GM18507 (cell line): ENCODE measurements at regions not wholly inside any gene's neighbourhood (a gene's known extent, or its start where the extent isn't known, plus 50 kb on each side); places are given as distances from the start of the nearest gene placed in this dataset.
A peak's percentile ranks its signal among the peaks of the same experiment; 100 is the strongest.

ENCODE experiments used
- DNase-seq: peaks from one replicate; pipeline ENCODE4 v3.0.0; 2011; ENCODE audit warnings: low read depth; ENCODE audit not compliant: insufficient read length; ENCODE audit errors: extremely low spot score
- FAIRE-seq: peaks from 2 replicates; lab custom pipeline; 2011; peaks lifted over from hg19 to GRCh38; lab: Jason Lieb, UNC

DNA sequence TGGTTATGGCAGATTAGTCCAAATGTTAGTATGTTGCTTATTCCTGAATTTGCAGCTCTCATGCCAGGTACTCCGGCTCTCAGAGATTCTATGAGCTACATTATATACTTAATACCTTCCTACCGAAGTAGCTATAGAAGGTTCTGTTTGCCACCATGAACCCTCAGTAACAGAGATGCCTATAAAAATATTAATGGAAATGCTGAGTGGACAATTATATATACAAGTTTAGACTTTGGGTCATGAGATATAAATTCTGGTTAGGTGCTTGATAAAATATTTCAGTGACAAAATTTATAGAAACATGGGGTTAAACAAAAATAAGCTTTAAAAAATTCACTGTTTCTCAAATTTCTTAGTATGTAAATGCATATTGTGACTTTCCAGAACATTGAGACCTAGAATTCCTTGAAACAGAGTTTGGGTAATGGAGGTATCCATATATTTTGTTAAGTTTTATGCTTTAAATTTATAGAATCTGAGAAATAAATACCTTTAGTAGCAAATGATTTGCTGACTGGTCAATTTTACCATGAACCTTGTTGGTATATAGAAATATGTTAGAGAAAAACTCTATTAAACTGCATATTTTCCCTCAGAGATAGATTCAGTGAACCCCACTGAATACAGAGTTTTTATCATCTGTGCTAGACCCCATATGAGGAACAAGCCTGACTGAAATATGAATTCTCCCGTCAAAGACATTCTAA is 533.5 kb downstream of the SH2D4B start:
- no peak for FAIRE-seq
- no peak for DNase-seq

DNA sequence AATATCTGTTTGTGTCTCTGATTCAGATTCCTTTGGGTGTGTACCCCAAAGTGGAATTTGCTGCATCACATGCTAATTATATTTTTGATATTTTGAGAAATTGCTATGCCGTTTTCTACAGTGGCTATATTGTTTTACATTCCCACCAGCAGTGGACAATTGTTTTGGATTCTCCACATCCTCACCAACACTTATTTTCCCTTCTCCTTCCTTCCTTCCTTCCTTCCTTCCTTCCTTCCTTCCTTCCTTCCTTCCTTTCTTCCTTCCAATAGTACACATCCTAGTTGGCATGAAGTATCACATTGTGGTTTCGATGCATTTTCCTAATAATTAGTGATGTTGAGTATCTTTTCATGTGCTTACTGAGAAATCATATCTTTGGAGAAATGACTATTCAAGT is 535.5 kb downstream of the SH2D4B start:
- FAIRE-seq = no peak
- no peak for DNase-seq

DNA sequence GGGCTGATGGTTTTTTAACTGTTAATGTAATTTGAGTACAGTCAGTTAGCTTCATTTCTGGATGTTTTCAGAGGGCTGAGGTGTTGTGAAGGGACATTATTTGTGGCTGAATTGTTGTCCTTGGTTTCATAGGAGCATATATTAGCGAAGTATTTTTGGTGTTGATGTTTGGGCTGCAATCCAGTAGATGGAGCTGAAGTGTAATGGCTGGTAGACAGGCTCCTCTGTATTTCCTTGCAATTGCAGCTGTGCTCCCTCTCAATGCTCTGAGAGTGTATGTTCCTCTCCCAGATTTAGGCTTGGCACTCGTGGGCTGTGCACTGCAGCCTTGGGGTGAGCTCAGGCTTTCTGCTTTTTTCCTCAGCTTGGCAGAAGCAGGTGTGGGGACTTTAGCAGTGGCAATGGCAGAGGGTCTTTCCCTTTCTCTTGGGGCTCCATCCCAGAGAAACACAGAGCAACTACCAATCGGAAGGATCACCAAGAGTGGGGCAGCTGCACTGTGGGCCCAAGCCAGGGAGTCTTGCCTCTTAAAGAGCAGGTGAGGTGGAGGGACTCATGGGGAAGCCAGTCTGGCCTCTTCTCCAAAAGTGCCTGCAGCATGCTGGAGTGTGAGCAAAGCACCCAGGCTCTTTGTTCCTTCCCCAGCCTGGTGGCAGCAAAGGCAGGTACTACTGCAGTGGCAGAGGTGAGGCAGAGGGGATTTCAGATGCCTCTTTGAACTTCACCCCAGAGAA is 544.4 kb downstream of the SH2D4B start:
- DNase-seq (no peak), FAIRE-seq (peak; percentile 56)

DNA sequence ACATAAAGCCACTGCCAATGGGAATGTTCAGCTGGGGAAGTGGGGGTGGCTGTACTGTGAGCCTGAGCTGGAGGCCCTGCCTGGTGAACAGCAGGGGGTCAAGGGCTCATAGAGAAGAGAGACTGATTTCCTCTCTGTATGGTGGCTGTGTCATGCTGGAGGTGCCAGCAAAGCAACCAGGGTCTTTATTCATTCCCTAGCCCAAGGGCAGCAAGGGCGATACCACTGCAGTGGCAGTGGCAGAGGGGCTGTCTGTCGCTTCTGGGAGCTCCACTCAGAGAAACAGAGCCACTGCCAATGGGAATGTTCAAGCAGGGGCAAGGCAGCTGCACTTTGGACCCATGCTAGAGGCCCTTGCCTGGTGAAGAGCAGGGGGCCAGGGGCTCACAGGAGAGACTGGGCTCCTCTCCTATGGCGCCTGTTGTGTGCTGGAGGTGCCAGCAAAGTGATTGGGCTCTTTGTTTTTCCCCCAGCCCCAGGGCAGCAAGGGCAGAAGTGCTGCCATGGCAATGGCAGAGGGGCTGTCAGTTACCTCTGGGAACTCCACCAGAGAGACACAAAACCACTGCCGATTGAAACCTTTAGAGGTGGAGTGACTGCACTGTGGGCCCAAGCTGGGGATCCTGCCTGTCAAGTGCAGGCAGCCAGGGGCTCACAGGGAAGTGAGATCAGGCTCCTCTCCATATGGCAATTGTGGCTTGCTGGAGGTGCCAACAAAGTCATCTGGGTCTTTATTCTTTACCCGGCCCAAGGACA is 545.1 kb downstream of the SH2D4B start:
- DNase-seq (no peak), FAIRE-seq (no peak)

DNA sequence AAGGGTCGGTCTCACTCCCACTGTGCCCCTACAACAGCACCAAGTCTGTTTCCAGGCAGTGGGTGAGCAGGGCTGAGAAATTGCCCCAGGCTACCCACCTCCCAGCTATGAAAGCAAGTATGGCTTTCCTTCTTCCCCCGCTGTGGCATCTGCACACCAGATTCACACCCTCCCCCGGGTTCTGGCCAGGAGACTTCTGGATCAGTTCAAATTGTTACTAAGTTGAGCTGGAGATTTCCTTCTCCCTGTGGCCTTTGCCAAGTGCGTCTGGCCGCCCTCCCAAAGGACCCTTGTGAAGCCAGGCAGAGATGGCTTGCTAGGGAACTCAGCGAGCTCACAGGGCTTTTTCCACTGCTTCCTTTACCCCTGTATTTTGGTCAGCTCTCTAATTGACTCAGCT is 555.4 kb downstream of the SH2D4B start:
- DNase-seq (no peak), FAIRE-seq (no peak)

DNA sequence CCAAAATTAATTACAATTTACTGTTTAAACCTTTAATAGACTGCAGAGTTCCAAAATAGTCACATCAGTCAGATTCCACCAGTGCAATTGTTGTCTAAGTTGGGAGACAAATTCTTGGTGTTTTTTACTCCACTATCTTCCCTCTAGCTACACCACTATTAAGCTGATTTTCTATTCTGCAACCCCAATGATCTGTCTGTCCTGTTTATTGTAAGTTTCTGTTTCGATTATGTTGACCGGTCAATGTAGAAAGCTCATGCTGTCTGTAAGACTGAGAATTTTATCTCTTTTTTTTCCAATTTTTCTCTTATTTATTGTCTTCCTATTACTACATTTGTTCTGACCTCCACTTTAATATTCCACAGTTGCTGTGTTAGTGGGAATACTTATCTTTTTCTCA is 557.5 kb downstream of the SH2D4B start:
- no peak for FAIRE-seq

DNA sequence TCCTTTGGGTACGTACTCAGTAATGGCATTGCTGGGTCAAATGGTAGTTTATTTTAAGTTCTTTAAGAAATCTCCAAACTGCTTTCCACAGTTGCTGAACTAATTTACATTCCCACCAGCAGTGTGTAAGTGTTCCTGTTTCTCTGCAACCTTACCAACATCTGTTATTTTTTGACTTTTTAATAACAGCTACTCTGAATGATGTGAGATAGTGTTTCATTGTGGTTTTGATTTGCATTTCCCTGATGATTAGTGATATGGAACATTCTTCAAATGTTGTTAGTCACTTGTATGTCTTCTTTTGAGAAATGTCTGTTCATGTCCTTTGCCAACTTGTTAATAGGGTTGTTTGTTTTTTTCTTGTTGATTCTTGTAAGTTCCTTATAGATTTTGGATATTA is 558.9 kb downstream of the SH2D4B start:
- FAIRE-seq = no peak
- DNase-seq = no peak

More for the DNA sequence above, 557.5 kb downstream of the SH2D4B start:
- DNase-seq = no peak

DNA sequence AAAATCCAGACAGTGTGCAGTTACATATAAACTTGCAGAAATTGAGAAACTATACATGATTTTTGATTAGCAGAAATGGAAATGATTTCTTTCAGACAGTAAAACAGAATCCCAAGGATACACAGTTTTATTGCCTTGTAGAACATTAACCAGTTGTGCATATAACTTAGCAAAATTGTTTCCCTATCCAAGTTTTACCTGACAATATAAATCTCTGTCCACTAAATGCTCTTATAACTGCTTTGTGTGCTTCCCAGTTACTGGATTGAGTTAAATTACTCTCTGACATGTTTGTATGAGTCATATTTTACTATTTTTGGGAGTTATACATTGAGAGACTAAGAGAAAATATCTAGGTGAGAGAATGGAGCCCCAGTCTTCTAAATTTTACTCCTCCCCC is 563.4 kb downstream of the SH2D4B start:
- no peak for DNase-seq
- FAIRE-seq = no peak

DNA sequence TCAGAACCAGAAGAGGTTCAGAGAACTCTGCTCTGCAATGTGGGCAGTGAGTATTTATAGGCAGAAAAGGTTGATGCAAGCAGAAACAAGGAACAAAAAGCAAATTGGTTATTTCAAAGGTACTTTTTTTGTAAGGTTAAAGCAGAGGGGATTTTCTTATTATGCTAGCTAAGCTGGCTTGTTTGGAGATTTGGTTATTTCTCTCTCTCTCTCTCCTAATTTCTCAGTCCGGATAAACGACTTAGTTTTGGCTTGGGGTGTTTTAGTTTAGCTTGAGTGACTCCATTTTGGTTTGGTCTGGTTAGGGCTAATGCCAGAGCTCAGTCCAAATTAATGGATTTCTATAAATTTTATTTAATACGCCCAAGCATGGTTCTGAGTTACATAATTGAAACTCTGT is 566.8 kb downstream of the SH2D4B start:
- FAIRE-seq = no peak
- DNase-seq = no peak

DNA sequence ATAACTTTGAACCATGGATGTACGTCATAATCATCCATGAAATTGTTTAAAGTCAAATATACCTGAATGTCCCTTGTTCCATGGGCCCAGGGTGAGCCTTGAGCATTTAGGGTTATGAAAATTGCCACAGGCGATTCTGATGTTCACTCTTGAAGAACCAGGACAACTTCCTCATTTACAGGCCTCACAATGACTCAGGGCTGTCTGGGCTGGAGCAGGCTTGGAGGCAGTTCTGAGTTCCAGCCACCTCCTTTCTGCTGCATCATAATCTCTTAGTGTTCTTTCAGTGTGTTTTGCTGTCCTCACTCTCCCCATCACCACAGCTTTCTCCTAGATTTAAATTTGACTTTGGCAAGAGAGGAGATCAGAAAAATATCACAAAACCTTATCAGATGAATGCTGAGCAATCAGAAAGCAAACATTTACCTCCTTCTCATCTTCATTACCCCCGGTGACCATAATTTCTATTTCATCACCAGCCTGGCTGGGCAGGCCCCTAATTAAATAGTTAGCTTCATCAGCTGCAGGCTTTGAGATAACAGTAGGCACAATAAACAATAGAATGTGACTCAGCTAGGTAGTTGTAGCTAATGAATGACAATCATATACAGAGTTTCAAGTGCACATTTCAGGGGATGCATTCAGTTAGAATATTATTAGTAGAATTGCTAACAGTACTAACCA is 571.0 kb downstream of the SH2D4B start:
- peak; percentile 56 for FAIRE-seq

DNA sequence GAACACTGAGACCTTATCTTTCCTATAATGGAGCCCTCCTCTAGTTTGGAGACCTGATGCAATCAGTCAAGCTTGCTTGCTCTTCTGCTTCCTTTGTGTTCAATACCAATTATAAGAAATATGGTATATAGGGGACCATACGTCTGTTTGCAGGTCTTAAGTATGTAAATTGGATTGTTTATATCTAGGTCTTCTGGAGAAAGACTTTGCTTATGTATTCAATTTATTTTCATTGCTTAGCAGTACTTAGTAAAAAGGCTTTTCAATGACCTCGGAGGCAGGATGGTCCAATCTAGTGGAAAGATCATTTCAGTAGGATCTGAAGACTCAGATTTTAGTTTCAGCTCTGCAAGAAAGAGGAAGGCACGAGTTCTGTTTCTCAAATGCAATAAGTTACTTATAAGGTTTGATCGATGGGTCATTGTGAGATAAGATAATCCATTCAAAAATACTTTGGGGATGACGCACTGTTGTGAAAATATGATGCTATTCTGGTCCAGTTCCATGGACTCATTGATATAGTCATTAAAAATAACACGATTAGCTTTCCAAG is 571.6 kb downstream of the SH2D4B start:
- DNase-seq = no peak
- no peak for FAIRE-seq

More for the DNA sequence above, 571.0 kb downstream of the SH2D4B start:
- peak; percentile 2 for DNase-seq

DNA sequence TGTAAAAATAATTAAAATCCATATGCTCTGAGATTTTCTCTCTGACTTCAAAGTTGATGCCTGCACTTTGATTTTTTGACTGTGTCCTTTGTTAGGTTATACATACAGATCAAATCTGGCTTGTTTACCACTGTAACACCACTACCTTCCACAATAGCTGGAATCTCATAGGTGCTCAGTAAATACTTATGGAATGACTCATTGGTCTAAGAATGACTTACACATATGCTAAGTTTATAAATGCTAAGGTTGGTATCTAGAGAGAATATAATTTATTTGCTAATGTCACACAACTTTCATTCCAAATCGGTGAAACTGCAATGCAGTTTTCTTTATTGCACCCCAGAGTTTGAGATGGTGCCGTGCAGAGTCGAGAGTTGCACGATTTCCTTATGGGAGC is 578.5 kb downstream of the SH2D4B start:
- DNase-seq (no peak), FAIRE-seq (no peak)

DNA sequence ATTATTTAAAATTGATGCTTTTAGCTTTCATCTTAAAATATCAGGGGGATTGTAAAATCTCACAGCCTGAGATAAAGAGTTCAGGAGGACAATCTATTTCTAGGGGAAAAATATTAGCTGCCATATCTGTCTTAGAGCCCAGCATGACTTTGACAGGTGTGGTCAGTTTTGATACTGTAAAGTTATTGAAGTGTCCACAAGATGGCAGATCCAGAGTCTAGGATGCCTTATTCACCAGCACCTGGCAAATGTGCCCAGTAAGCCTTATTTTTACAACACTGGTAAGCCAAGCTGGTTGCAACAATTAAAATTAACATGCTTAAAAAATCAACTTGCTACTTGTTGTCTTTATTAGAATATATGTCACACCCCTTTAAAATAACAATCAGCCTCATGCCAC is 579.3 kb downstream of the SH2D4B start:
- DNase-seq (no peak), FAIRE-seq (no peak)

DNA sequence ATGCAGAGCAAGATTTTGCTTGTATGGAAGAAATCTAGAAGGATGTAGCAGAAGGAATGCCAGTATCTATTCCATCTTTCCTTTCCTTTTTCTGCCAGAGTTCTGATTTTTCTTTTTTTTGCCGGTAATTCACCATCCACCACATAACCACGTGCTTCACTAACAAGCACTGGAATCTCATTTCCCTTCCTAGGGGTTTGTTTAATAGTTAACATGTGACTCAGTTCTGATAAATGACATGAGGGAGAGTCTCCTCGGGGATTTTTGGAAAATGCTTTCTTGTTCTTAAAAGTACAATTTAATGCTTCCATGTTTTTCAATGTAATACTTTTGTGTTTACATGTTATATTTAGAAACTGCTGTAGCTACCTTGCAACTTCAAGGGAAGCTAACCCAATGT is 590.2 kb downstream of the SH2D4B start:
- DNase-seq = no peak
- FAIRE-seq = no peak

DNA sequence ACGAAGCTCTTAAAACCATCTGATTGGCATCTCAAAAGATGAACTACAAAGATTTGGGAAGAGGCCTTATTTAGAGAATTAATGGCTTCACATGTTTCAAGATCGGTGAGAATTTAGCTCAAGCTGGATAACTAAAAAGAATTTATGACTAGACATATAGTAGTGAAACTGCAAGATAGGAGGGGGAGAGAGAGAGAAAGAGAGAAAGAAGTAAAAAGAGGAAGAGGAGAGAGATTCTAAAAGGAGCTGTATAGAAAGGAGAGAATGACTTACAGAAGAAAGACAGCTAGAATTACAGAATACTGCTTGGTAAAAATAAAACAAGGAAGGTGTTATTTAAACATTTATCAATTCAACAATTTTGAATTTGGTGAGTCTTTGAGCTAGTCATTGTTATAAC is 592.3 kb downstream of the SH2D4B start:
- DNase-seq (no peak), FAIRE-seq (no peak)

DNA sequence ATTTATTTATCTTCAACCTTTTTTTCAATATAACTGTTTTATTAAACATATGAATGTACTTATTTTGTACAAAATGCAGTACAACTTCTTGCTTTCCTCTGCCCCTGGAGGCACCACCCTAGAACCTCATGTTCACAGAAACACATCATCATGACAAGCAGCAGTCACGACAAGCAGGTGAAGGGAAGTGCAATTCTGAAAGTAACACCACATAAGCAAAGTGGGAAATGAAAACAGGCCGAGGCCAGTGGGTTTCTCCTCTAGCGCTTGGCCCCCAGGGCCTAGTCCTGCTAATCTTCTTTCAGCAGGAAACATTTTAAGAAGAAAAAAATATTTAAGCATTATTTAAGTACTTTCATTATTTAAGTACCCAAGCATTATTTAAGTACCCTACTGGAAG is 598.1 kb downstream of the SH2D4B start:
- FAIRE-seq (peak; percentile 58), DNase-seq (peak; percentile 4)

DNA sequence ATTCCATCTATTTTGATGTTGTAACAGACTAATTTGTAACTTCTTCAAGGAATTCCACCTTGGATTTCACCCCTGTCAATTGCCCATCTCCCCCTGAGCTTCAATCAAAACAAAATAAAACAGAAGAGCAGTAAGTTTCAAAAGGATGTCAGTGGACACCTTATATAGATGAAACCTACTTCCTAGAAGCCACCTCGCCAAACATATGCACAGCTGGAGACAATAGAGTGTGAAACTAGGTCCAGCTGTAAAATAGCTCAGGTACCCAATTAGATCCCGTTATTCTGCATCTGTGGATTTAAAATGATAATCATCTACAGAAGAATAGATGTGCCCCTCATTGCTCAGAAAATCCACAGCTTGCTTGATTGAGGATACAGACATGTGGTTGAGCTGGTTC is 598.6 kb downstream of the SH2D4B start:
- no peak for DNase-seq
- no peak for FAIRE-seq

DNA sequence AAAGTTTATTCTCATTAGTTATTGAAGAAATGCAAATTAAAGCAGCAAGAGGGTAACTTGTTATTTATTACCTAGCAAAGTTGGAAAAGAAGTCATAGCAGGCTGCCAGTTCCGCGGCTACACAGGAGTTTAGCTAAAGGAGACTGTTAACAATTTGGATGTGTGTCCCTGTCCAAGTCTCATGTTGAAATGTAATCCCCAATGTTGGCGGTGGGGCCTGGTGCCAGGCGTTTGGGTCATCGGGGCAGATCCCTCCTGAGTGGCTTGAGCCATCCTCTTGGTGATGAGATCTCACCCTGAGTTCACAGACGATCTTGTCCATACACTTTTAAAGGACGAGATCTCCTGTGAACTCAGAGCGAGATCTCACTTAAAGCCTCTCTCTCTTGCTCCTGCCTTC is 608.3 kb downstream of the SH2D4B start:
- DNase-seq (no peak), FAIRE-seq (no peak)

DNA sequence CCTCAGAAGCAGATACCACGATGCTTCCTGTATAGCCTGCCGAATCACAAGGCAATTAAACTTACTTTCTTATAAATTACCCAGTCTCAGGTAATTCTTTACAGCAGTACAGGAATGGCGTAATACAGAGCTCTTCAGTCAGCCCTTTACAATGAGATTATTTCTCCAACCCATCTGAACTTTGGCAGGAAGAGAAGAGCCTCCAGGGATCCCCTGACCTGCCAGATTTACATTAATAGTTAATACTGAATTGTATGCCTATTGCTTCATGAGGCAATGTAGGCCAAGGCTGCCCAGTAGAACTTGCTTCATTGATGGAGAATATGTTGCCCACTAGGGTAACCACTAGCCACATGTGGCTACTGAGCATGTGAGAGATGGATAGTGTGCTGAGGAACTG is 608.7 kb downstream of the SH2D4B start:
- DNase-seq (no peak), FAIRE-seq (no peak)

DNA sequence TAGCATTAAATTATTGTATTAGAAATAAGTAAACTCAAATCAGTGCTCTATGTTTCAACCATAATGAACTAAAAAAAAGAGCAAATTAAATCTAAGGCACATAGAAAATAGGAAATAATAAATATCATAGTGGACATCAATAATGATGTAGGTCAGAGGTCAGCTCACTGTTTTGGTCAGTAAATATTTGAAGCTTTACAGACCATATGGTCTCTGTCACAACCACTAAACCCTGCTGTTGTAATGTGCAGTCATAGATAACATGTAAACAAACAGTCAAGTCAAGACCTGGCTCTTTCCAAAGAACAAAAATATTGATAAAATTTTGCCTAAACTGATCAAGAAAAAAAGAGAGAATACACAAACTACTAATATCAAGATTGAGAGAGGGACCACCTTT is 615.0 kb downstream of the SH2D4B start:
- FAIRE-seq (no peak), DNase-seq (no peak)
